Trophoblast cell (in vitro differentiated cells and primary cell): ENCODE measurements at regions not wholly inside any gene's neighbourhood (a gene's known extent, or its start where the extent isn't known, plus 50 kb on each side); places are given as distances from the start of the nearest gene placed in this dataset.

Experiments
- DNase-seq, 2 donors: peaks; one replicate each; pipeline ENCODE4 v3.0.0-alpha.2; 2016
- H2AFZ ChIP-seq: 2 replicates; pipeline ENCODE4 v1.6.1; 2013; ENCODE audit warnings: low read length, moderate library complexity, mild to moderate bottlenecking; ENCODE audit not compliant: insufficient read depth, poor library complexity
- H2AK5ac ChIP-seq: 2 replicates; pipeline ENCODE4 v1.6.1; 2013; ENCODE audit warnings: mild to moderate bottlenecking, low read length
- H2BK120ac ChIP-seq: 2 replicates; pipeline ENCODE4 v1.6.1; 2013; ENCODE audit warnings: low read length, mild to moderate bottlenecking, moderate library complexity; ENCODE audit not compliant: insufficient read depth, poor library complexity
- H2BK12ac ChIP-seq: 2 replicates; pipeline ENCODE4 v1.6.1; 2013; ENCODE audit warnings: mild to moderate bottlenecking, low read length, moderate library complexity
- H2BK5ac ChIP-seq: 2 replicates; pipeline ENCODE4 v1.6.1; 2013; ENCODE audit warnings: low read length, low read depth, moderate library complexity, mild to moderate bottlenecking; ENCODE audit not compliant: poor library complexity
- H3K14ac ChIP-seq: 2 replicates; pipeline ENCODE4 v1.6.1; 2013; ENCODE audit warnings: mild to moderate bottlenecking, low read length
- H3K18ac ChIP-seq: 2 replicates; pipeline ENCODE4 v1.6.1; 2013; ENCODE audit warnings: mild to moderate bottlenecking, low read length
- H3K23ac ChIP-seq: 2 replicates; pipeline ENCODE4 v1.6.1; 2013; ENCODE audit warnings: low read length
- H3K27ac ChIP-seq: 2 replicates; pipeline ENCODE4 v1.5.1; 2013; ENCODE audit warnings: low read depth, mild to moderate bottlenecking, inconsistent platforms, low read length, moderate library complexity
- H3K27me3 ChIP-seq: 2 replicates; pipeline ENCODE4 v1.6.1; 2013; ENCODE audit warnings: inconsistent platforms, mild to moderate bottlenecking, low read length, moderate library complexity; ENCODE audit not compliant: insufficient read depth
- H3K36me3 ChIP-seq, 2 experiments: 1 replicate in 1 of 2; 2 replicates in 1 of 2; pipeline ENCODE4 v1.6.1; 2013; ENCODE audit warnings: low read length in 2 of 2, mild to moderate bottlenecking in 2 of 2, moderate library complexity in 1 of 2; ENCODE audit not compliant: insufficient read depth in 2 of 2, control insufficient read depth in 1 of 2
- H3K4ac ChIP-seq: 2 replicates; pipeline ENCODE4 v1.6.1; 2013; ENCODE audit warnings: low read depth, mild to moderate bottlenecking, low read length, moderate library complexity
- H3K4me1 ChIP-seq, 2 experiments: 1 replicate in 1 of 2; 2 replicates in 1 of 2; pipeline ENCODE4 v1.6.1; 2013; ENCODE audit warnings: low read length in 2 of 2, mild to moderate bottlenecking in 2 of 2, moderate library complexity in 1 of 2; ENCODE audit not compliant: insufficient read depth in 2 of 2, control insufficient read depth in 1 of 2
- H3K4me2 ChIP-seq: 2 replicates; pipeline ENCODE4 v1.6.1; 2013; ENCODE audit warnings: inconsistent platforms, mild to moderate bottlenecking, low read length, moderate library complexity
- H3K4me3 ChIP-seq: 2 replicates; pipeline ENCODE4 v1.5.1; 2013; ENCODE audit warnings: mild to moderate bottlenecking, low read depth, low read length, inconsistent platforms
- H3K79me1 ChIP-seq: one replicate; pipeline ENCODE4 v1.6.1; 2013; ENCODE audit warnings: low read length
- H3K79me2 ChIP-seq: 2 replicates; pipeline ENCODE4 v1.6.1; 2013; ENCODE audit warnings: low read length, mild to moderate bottlenecking; ENCODE audit not compliant: control insufficient read depth, insufficient read depth, poor library complexity
- H3K9ac ChIP-seq: 2 replicates; pipeline ENCODE4 v1.6.1; 2013; ENCODE audit warnings: mild to moderate bottlenecking, low read length
- H3K9me3 ChIP-seq: 2 replicates; pipeline ENCODE4 v1.6.1; 2013; ENCODE audit warnings: low read depth, mild to moderate bottlenecking, control low read depth, inconsistent platforms, low read length; ENCODE audit not compliant: insufficient read depth
- H4K12ac ChIP-seq: 2 replicates; pipeline ENCODE4 v1.6.1; 2013; ENCODE audit warnings: low read depth, mild to moderate bottlenecking, low read length, moderate library complexity
- H4K8ac ChIP-seq: 2 replicates; pipeline ENCODE4 v1.6.1; 2013; ENCODE audit warnings: low read depth, mild to moderate bottlenecking, low read length, moderate library complexity
- H4K91ac ChIP-seq: one replicate; pipeline ENCODE4 v1.6.1; 2013; ENCODE audit warnings: low read depth, mild to moderate bottlenecking, low read length, moderate library complexity
- WGBS: extraction: QIAGEN DNeasy Blood & Tissue Kit; methylation state at CpG from one replicate; pipeline ENCODE4 v1.1.7; 2013; ENCODE audit warnings: missing lambda C conversion rate; ENCODE audit not compliant: insufficient read length, insufficient coverage; ENCODE audit errors: extremely low coverage; 5-methylcytosine and 5-hydroxymethylcytosine counted together

DNA sequence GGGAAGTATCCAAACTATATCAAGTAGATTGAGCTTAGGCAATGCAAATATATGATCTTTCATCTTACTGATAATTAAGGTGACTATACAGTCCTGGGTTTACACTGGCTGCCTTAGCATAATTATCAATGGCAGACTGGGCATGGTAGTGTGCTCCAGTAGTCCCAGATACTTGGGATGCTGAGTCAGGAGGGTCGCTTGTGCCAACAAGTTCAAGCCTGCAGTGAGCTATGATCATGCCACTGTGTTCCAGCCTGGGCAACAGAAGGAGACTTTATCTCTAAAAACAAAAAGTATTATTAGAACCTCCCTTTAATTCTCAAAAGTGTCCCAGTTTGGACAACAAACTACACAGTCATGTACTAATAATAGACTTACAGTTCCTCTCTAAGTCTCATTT, 99.4 kb upstream of the RASGEF1B start:
- no CpG with 5 or more reads among the region's 1 CpG for WGBS
- H4K91ac ChIP-seq = no peak overlapping the region
- H2AFZ ChIP-seq = no peak overlapping the region
- no peak overlapping the region for H3K4ac ChIP-seq
- no peak overlapping the region for H3K4me3 ChIP-seq
- no peak overlapping the region for H2AK5ac ChIP-seq
- no peak overlapping the region for H4K12ac ChIP-seq
- no peak for DNase-seq
- no peak overlapping the region for H2BK120ac ChIP-seq
- no peak overlapping the region for H3K14ac ChIP-seq
- no peaks in the 10 kb centered on the region for H3K79me2 ChIP-seq
- H3K23ac ChIP-seq = no peak overlapping the region
- H3K36me3 ChIP-seq = no peaks in the 10 kb centered on the region
- no peaks in the 10 kb centered on the region for H3K4me1 ChIP-seq
- H3K9me3 ChIP-seq = no peaks in the 10 kb centered on the region
- H3K18ac ChIP-seq = no peak overlapping the region
- no peak overlapping the region for H2BK12ac ChIP-seq
- no peak overlapping the region for H2BK5ac ChIP-seq
- H3K27me3 ChIP-seq = no peaks in the 10 kb centered on the region
- H4K8ac ChIP-seq = no peak overlapping the region
- no peak overlapping the region for H3K4me2 ChIP-seq
- no peak overlapping the region for H3K9ac ChIP-seq
- H3K27ac ChIP-seq = no peak overlapping the region
- H3K79me1 ChIP-seq = no peaks in the 10 kb centered on the region

GRCh38 chr4:81566161-81566591, 94.5 kb upstream of the RASGEF1B start:
- H2BK120ac ChIP-seq = no peak overlapping the region
- H3K9ac ChIP-seq = no peak overlapping the region

GRCh38 chr4:81565142-81565870, 93.6 kb upstream of the RASGEF1B start:
- Histone ChIP-seq H2BK120ac (no peak overlapping the region), H3K18ac (no peak overlapping the region), H4K8ac (no peak overlapping the region), H2AFZ (no peak overlapping the region), H3K27ac (no peak overlapping the region), H3K9me3 (no peaks in the 10 kb centered on the region), H3K27me3 (no peaks in the 10 kb centered on the region), H2AK5ac (no peak overlapping the region), H3K9ac (no peak overlapping the region), H3K4me2 (no peak overlapping the region), H3K4me3 (no peak overlapping the region), H3K23ac (no peak overlapping the region), H4K12ac (no peak overlapping the region), H2BK12ac (no peak overlapping the region), H3K4me1 (no peaks in the 10 kb centered on the region), H4K91ac (no peak overlapping the region), H3K14ac (no peak overlapping the region), H3K4ac (no peak overlapping the region), H3K36me3 (no peaks in the 10 kb centered on the region), H3K79me1 (no peaks in the 10 kb centered on the region), H3K79me2 (no peaks in the 10 kb centered on the region), H2BK5ac (no peak overlapping the region)
- peak in 1 of 2 donors; percentile 6 for DNase-seq
- no CpG with 5 or more reads among the region's 6 CpGs for WGBS

More at GRCh38 chr4:81566161-81566591, 94.5 kb upstream of the RASGEF1B start:
- no peaks in the 10 kb centered on the region for H3K9me3 ChIP-seq
- H3K79me1 ChIP-seq = no peaks in the 10 kb centered on the region
- no peak overlapping the region for H3K18ac ChIP-seq
- no peak overlapping the region for H3K27ac ChIP-seq
- H3K27me3 ChIP-seq = no peaks in the 10 kb centered on the region
- no peak overlapping the region for H4K91ac ChIP-seq
- H3K4me2 ChIP-seq = no peak overlapping the region
- no peak overlapping the region for H2AK5ac ChIP-seq
- H3K14ac ChIP-seq = no peak overlapping the region
- H4K8ac ChIP-seq = no peak overlapping the region
- H3K4me1 ChIP-seq = no peaks in the 10 kb centered on the region
- H2BK5ac ChIP-seq = no peak overlapping the region
- WGBS = no CpG with 5 or more reads among the region's 5 CpGs
- no peak overlapping the region for H3K4me3 ChIP-seq
- no peaks in the 10 kb centered on the region for H3K36me3 ChIP-seq
- H2AFZ ChIP-seq = no peak overlapping the region
- no peak for DNase-seq
- H3K4ac ChIP-seq = no peak overlapping the region
- no peak overlapping the region for H4K12ac ChIP-seq
- no peak overlapping the region for H3K23ac ChIP-seq
- H2BK12ac ChIP-seq = no peak overlapping the region
- no peaks in the 10 kb centered on the region for H3K79me2 ChIP-seq

GRCh38 chr4:81564025-81564424, 92.3 kb upstream of the RASGEF1B start:
- DNase-seq = no peak
- H3K9me3 ChIP-seq = no peaks in the 10 kb centered on the region
- no peak overlapping the region for H2BK120ac ChIP-seq
- no peaks in the 10 kb centered on the region for H3K27me3 ChIP-seq
- no peak overlapping the region for H3K9ac ChIP-seq
- no peak overlapping the region for H2AFZ ChIP-seq
- no peak overlapping the region for H2BK5ac ChIP-seq
- no peak overlapping the region for H3K18ac ChIP-seq
- no peaks in the 10 kb centered on the region for H3K79me2 ChIP-seq
- no peak overlapping the region for H2BK12ac ChIP-seq
- H4K12ac ChIP-seq = no peak overlapping the region
- H3K4me3 ChIP-seq = no peak overlapping the region
- H4K91ac ChIP-seq = no peak overlapping the region
- no CpG with 5 or more reads among the region's 3 CpGs for WGBS
- H3K27ac ChIP-seq = no peak overlapping the region
- H3K79me1 ChIP-seq = no peaks in the 10 kb centered on the region
- H2AK5ac ChIP-seq = no peak overlapping the region
- no peak overlapping the region for H4K8ac ChIP-seq
- H3K14ac ChIP-seq = no peak overlapping the region
- no peaks in the 10 kb centered on the region for H3K4me1 ChIP-seq
- H3K4ac ChIP-seq = no peak overlapping the region
- no peak overlapping the region for H3K4me2 ChIP-seq
- no peak overlapping the region for H3K23ac ChIP-seq
- H3K36me3 ChIP-seq = no peaks in the 10 kb centered on the region
